GM12878 (cell line): ENCODE measurements at regions not wholly inside any gene's neighbourhood (a gene's known extent, or its start where the extent isn't known, plus 50 kb on each side); places are given as distances from the start of the nearest gene placed in this dataset.

Source experiments
- CEBPZ ChIP-seq: fragments of 150-350 bp; IDR thresholded peaks from 2 replicates; pipeline ENCODE4 v1.6.1; 2016; ENCODE audit warnings: low read depth, low read length
- CUX1 ChIP-seq: IDR thresholded peaks from 2 replicates; pipeline ENCODE4 v1.6.1; 2012; ENCODE audit warnings: improper control_type of control experiment, low read depth, low read length; ENCODE audit not compliant: insufficient replicate concordance
- GABPA ChIP-seq: IDR thresholded peaks from 2 replicates; pipeline ENCODE4 v1.6.1; 2014; ENCODE audit warnings: antibody characterized with exemption, low read depth, mild to moderate bottlenecking, inconsistent platforms
- RELB ChIP-seq: fragments of 450-650 bp; IDR thresholded peaks from 2 replicates; pipeline ENCODE4 v1.6.1; 2017; ENCODE audit warnings: low read depth, mild to moderate bottlenecking, moderate library complexity

- TF ChIP-seq CUX1 (no peak), RELB (no peak), CEBPZ (no peak), GABPA (no peak)
Measured at GRCh38 chr9:87181670-87182069, 234.4 kb upstream of the GAS1 start (continued).
